HG03196 (cell line): ENCODE measurements at regions not wholly inside any gene's neighbourhood (a gene's known extent, or its start where the extent isn't known, plus 50 kb on each side); places are given as distances from the start of the nearest gene placed in this dataset.

Experiments
- ATAC-seq: cut with Tn5 transposase; IDR thresholded peaks from one replicate; pipeline ENCODE4 v1.9.1; 2021; ENCODE audit not compliant: unreplicated experiment

DNA sequence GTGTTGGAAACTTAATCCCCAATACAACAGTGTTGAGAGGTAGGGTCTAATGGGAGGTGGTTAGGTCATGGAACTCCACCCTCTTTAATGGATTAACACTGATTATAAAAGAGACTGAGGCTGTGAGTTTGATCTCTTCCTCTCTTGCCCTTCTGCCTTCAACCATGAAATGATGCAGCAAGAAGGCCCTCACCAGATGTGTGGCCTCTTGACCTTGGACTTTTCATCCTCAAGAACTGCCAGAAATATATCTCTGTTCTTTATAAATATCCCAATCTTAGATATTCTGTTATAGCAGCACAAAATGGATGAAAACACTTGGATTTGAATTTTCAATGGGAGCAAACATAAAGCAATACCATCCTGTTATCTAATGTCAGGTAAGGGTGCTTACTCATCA lies 67.6 kb downstream of the NMUR2 start:
- ATAC-seq = no peak

DNA sequence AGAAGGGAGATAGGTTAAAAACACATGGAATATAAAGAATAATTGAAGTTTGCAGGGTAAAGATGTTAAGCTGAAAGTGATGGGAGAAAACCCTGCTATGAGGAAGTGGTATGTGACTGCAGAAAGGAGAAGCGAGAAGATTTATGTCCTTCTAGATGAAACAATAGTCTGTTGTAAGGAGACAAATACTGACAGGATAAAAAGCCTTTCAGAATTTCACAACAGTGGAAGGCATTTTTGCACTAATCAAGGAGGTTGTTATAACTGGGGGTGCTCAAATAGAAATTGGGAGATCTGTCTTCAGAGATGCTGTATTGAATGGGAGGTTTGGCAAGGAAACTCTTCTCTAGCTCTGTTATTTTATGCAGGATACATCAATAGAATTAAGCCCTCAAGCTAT lies 69.6 kb downstream of the NMUR2 start:
- ATAC-seq = no peak

DNA sequence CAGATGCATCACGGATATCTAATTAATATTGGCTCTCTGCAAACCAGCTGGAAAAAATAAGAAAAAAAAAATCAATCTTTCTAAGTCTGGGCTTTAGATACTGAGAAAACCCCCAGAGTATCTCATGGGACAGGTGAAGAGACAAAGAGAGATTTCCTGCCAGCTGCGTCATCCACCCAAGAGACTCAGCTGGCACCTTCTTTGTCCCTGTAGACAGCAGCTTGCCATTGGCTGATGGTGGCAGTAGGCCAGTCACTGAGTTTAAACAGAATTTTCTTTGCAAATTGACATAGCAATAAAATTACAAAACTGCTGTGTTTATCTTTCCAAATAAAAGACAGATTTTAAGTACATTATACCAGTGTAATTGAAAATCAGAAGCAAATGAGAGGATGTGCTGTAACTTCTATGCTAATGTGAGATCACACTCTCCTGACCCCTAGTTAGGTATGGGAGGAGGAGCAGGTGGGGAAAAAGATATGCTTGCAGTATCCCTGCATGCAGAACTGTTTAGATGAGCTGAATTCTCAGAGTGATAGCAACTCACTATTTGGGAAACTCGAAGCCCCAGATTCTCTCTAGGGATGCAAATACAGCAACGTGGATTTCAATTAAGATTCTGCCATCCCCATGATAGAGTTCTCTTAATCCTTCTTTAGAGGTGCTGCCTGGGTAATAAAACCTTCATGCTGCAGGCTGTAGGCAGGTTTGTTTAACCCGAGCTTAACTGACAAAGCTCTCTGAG lies 72.2 kb downstream of the NMUR2 start:
- no peak for ATAC-seq

DNA sequence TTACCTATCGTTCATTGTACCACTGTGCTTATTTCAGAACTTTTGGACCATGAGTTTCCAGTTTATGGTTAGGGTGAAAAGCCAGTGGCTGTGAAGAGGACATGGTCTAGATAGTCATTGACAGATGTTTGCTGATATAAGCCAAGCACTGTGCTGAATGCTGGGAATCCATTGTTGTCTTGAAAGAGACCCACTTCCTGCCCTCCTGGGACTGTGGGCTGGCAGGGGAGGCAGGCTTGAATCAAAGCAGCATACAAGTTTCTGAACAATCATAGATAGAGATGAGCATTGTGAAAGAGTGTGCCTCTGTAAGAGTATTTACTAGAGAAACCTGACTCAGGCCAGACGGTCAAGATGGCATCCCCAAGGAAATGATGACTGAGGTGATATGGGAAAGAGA lies 73.4 kb downstream of the NMUR2 start:
- no peak for ATAC-seq

DNA sequence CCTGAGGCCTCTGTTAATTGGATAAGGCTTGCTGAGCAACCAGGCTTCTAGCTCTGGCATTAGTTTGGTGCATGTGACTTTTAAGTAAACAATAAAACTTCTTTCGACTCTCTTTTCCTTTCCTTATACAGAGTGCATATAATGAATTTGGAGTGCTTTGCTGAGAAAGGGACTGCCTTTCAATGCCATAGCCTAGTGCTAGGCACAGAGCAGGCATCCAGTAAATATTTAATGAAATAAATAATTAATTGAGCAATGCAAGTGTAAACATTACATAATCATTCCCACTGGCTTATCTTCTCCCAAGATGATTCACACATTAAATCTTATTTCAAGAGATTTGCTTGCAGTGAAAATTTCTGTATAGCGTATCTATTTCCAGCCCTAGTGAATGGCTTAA lies 74.1 kb downstream of the NMUR2 start:
- no peak for ATAC-seq

DNA sequence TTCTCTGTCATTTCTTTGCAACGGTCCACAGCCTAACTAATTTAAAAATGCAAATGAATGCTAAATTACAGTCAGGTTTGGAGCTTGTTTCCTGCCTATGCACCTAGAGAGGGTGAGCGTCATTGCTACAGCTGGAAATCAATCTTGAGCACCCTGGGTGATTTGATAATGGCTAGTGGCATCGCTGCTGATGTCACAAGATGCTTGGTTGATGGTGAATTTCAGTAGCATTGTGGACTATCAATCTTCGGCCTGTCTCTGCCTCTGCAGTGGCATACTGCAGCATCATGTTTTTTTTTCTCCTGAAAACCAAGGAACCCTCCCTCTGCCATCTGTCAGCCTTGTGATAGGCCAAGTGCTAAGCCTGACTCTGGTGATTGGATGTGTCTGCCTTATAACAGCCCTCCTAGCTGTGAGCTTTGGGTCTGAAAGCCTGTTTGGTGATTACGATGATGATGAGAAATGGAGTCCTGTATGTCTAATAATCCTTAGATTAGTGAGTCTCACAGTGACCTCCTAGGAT lies 75.3 kb downstream of the NMUR2 start:
- no peak for ATAC-seq

DNA sequence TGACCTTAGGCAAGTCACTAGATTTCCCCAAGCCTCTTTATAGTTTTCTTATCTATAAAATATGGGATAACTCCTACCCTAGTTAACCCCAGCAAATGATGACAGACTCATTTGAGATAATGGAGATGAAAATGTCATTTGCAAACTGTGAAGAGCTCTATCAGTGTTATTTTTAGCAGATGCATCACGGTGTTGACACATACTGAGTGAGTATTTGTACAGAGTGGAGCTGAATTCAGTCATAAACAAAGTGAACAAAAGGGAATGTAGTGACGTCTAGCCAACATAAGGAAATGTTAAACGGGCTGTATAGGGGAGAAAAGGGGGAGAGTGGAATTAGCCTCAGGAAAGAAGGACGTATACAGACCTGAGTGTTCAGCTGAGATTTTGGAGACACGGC lies 75.9 kb downstream of the NMUR2 start:
- ATAC-seq = no peak

DNA sequence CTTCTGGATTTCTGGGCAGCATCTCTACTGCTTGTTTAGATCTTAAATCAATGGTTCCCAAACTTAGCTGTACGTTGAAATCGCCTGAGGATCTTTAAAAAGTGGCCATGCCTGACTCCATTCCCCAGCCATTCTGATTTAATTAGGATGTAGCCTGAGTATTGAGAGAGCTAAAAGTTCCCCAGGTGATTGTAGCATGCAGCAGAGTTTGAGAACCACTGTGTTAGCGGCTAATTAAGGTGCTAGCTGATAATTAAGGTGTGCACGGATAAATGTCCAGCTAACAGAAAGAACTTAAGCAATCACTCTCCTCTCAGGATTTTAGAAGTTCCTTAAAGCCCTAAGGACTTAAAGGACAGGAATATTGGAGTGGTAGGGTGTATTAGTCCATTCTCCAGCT lies 89.1 kb downstream of the NMUR2 start:
- no peak for ATAC-seq

DNA sequence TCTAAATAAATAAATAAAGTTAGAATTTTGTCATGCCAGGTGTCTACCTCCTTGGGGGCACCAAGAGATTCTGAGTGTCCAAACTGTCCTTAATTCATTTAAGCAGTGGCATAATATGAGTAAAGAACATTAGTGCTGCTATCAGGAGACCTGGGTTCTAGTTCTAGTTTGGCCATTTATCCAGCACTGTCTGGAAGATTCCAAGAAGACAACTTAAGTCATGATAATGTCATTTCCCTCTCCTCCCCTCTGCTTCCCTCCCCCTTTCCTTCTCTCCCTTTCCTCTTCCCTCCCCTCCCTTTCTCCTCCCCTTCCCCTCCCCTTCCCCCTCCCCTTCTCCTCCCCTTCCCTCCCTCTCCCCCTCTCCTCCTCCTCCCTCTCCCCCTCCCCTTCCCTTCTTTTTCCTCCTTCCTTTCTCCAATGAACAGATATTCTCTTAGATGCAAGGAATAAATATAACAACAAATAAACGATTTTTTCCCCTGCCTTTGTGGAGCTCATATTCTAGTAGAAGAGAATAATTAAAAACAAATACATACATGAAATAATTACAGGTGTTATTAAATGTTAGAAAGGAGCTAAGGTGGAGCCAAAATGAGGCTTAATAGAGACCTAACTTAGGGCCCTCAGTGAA lies 90.8 kb downstream of the NMUR2 start:
- ATAC-seq = no peak

DNA sequence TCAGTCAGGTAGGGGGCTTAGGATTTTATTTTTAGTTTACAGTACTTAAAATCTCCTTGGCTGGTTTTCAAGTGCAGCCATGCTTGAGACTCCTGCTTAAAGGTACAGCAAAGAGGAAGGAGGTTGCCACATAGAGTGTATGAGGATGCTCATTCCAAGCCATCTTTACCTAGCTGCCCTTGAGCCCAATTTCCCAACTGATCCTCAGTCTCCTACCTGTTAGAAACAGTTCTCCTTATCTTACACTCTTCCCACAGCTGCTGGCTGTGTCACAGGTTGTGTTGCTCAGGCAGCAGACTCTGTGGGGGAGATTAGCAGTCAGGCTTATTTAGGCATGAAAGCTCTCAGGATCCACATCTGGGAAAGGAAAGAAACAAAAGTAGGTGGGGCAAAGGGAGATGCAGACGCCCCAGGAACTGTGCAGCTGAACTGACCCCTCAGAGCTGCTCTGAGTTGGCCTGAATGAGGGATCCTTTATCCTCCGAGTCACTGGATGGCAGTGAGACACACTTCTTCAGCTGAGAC lies 95.1 kb downstream of the NMUR2 start:
- no peak for ATAC-seq

DNA sequence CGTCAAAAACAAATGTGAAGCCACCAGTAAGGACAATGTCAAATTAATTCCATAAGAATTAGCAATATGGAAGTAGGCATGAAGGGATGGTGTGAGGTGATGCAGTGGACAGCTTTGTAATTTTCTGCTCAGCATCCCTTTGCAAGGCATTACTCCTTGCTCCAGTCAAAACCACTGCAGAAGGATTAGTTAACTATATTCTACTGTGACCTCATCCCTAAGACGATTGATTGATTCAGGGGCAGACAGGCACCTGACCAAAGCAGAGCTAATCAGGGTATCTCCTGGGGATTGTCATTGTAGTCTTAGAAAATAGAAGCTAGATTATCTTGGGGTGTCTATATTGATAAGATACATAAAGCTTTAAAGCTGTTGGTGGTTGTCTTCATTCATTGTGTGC lies 98.7 kb downstream of the NMUR2 start:
- no peak for ATAC-seq

DNA sequence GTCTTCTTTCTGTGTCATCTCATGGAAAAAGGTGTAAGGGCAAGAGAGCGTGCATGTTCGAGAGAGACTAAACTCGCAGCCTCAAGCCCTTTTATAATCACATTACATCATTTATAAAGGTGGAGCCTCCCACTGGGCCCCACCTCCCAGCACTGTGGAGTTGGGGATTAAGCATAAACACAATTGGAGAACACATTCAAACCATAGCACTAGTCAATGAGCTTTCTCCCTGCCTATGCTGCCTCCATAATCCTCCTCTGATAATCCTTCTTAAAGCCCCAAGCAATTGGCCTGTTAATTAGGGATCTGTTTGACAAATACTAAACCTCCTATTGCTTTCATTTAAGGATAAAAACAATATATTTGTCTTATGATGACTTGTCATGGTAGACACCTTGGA lies 99.6 kb downstream of the NMUR2 start:
- no peak for ATAC-seq

DNA sequence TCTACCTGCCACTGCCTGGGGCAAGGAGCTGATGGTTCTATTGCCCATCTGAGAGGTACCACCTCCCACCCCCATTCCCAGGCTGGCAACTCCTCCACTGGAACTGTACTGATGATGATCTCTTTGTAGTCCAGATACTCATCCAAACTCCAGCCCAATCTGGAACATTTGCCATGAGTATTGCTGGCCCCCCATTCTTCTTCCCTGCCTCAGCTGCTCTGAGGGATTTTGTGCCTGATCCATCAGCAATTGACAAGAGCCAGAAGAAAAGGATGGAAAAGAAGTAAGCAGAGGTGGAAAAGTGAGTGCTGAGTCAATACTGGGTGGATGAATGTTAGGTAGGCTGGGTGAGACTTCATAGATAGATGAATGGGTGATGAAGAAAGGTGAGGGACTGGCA lies 101.2 kb downstream of the NMUR2 start:
- no peak for ATAC-seq

DNA sequence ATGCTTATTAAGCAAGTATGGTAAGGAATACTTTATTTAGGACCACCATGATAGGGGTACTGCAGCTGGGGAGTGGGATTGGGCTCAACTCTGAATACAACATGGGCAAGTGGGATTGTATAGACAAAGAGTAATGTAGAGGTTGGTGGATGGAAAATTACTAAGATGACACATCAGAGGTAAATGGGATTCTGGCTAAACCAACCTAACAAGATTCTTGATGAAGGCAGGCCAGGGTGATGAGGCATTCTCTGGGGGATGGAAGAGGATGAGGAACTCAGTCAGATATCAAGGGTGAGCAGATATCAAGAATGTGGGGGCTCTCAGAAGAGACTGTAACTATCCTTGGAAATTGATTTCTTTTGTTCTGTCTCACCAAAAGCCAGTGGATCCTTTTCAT lies 107.2 kb downstream of the NMUR2 start:
- no peak for ATAC-seq

DNA sequence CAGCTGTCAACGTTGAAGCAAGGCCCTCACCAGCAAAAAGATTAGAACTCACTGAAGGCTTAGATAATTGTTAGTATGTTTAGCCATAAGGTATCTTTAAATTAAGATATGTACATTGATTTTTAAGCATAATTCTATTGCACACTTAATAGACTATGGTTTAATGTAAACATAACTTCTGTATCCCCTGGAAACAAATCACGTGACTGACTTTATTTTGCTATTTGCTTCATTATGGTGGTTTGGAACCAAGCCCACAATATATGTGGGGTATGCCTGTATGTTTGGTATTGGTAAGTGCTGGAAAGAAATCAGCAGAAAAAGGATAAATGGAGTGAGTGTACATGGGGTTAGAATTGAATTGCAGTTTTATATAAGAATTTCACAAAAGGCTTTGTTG lies 111.9 kb downstream of the NMUR2 start:
- no peak for ATAC-seq

DNA sequence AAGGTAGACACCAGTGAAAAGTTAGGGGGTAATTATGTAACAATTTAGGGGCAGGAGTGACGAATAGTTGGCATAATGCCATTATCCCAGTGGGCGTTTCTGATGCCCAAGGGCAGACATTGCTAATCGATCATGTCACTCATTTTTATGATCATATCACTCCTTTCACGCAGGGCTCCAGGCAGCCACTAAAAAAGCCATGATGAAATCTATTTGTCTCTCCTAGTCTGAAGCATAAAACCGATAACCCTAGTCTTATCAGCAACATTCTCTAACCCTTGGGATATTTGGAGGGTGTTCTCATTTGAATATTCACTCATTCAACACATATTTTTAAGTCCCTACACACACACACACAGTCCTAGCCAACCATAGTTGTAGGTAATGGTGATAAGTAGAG lies 114.9 kb downstream of the NMUR2 start:
- no peak for ATAC-seq

DNA sequence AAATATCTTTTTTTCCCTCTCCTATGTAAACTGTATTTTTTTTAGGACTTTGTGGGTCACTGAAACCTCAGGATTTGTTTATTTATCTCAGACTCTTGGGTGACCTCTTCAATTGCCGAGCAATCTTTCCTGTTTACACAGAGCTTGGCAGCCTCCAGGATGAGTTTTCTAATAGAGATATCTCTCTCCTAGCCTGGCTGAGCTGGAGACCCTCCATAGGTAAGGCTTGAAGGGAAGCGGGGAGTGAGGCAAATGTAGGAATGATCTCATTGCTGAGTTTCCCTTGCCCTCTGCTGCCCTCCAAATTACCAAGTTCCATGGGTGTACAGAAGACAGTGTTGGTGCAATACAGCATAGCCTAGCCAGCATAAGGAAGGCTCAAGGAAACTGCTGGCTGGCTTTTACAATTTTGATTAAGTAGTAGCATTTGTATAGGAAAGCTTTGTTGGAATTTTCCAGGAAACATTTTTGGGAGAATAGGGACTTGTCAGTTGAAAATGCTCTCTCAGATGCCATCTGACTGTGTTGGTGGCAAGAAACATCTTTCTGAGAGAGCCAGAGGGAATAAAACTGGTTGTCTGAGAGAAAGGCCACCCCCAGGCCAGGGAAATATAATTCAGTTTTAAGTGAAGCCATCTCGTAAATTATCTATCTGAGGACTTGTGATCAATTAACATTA lies 116.0 kb downstream of the NMUR2 start:
- no peak for ATAC-seq

DNA sequence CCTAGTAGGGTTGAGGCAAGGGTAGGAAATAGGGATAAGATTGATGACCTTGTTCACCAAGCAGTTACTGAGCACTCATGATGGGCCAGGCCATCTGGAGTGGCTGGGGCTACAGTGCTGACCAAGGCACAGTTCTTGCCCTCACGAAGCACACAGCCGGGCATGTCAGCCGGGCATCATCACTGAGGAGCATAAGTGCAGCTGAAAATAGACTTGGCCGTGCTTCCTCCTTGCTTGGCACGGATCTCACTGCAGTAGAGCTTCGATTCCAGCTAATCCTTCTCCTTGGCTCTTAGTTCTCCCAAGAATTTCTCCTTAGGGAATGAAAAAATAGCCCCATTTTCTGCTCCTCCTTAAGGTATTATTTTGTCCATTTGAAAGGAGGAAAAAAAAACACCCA lies 116.6 kb downstream of the NMUR2 start:
- no peak for ATAC-seq

DNA sequence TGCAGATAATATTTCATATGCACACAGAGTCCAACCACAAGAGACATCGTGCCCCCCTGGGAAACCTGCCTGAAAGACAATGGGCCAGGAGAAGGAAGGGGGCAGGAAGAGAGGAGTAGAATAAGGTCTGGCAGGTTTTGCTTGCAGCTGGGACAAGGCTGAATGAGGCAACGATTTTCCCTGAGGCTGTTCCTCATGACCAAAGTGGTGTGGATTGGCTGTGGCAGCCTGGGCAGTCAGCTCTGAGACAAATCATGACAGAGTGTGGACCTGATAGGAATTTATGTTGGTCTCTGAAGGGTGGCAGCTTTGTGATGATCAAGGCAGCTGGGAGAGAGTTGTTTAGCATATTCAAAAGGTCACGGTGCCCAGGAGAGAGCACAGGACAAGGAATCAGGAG lies 119.3 kb downstream of the NMUR2 start:
- ATAC-seq = no peak

DNA sequence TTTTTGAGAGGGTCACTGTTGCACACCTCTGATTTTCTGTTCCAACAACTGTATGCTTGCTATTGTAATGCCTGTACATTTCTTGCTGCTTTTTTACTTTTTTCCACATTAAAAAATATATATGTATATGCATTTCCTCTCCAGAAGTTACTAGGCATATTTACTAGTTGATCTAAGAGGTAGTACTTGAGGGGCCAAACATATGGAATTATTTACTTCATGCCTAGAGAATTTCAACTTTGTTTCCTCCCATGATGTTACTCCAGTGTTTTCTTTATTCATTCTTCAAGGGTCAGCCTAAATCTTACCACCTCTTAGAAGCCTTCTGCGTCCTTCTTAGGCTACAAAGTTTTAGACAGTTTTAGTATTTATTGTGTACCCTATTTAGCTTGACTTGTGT lies 122.7 kb downstream of the NMUR2 start:
- ATAC-seq = no peak

DNA sequence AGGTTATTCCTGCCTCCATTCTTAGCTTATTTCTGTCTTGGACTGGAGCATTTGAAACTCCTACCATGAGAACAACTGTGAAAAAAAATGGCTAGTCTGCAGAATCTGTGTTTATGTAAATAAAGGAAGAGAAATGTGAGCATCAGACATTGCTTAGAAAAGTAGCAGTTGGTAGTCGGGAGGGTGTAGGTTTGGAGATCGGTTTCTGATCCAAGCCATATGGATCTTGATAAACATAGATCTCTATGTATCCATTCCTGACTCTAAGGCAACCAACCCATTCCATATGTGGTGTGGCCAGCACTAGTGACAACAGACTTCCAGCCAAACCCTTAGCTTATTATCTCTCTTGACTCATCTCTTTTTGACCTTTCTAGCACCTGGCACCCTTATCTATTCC lies 127.1 kb downstream of the NMUR2 start:
- no peak for ATAC-seq

DNA sequence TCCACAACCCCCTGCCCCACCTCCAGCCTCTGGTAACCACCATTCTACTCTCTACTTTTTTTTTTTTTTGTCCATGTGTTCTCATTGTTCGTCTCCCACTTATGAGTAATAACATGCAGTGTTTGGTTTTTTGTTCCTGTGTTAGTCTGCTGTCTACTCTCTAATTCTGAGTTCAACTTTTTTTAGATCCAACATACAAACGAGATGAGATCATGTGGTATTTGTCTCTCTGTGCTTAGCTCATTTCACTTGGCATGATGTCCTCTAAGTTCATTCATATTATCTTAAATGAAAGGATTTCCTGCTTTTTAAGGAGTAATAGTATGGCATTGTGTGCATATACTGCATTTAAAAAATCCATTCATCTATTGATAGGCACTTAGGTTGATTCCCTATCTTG lies 130.9 kb downstream of the NMUR2 start:
- ATAC-seq = no peak
